ENCODE measurements at regions not wholly inside any gene's neighbourhood (a gene's known extent, or its start where the extent isn't known, plus 50 kb on each side); places are given as distances from the start of the nearest gene placed in this dataset.

- WGBS (ENCODE audit: insufficient coverage) = 95% methylated on average over 3 of the region's 4 CpGs
- H3K4me1 Mint-ChIP-seq = no peaks in the 10 kb centered on the region
- H3K4me3 ChIP-seq (ENCODE audit: control extremely low read depth in 1 of 5, extremely low read depth in 1 of 5, insufficient read depth in 1 of 5, low read depth in 2 of 5, low read length in 4 of 5) = no peak overlapping the region
- H3K9me3 Mint-ChIP-seq (ENCODE audit: insufficient read depth) = no peaks in the 10 kb centered on the region
- H3K27ac ChIP-seq (ENCODE audit: low read length in 2 of 2) = no peak overlapping the region
- H3K27ac Mint-ChIP-seq = no peak overlapping the region
- no peak overlapping the region for H3K4me3 Mint-ChIP-seq
- H2AFZ ChIP-seq (ENCODE audit: insufficient read depth, low read depth, low read length, poor library complexity, severe bottlenecking) = no peak overlapping the region
- H3K27me3 Mint-ChIP-seq = no peaks in the 10 kb centered on the region
- no peak overlapping the region for H3K9ac ChIP-seq (ENCODE audit: low read length)
- DNase-seq = no peak
- ChIA-PET POLR2A (no interaction called here), CTCF (no interaction called here)
- no peak for ATAC-seq (ENCODE audit: low read depth)
- H3K4me1 ChIP-seq (ENCODE audit: control insufficient read depth in 2 of 2, insufficient read depth in 2 of 2, low read length in 2 of 2) = no peaks in the 10 kb centered on the region
- no peaks in the 10 kb centered on the region for H3K79me2 ChIP-seq (ENCODE audit: control insufficient read depth, insufficient read depth, low read length)
- H4K20me1 ChIP-seq (ENCODE audit: control insufficient read depth, insufficient read depth, low read length, poor library complexity, severe bottlenecking) = no peaks in the 10 kb centered on the region
- H3K27me3 ChIP-seq (replicated peaks in 1 of 4; ENCODE audit: control extremely low read depth in 1 of 4, control insufficient read depth in 3 of 4, insufficient read depth in 4 of 4, low read length in 3 of 4) = no peaks in the 10 kb centered on the region
- TF ChIP-seq CTCF (IDR thresholded peaks at IDR 0.05) = no peak
- no peak for TF ChIP-seq EZH2 (IDR thresholded peaks at IDR 0.05; ENCODE audit: borderline replicate concordance, insufficient read depth, low read depth, low read length, poor library complexity, severe bottlenecking)
- H3K4me2 ChIP-seq (replicated peaks; ENCODE audit: low read depth, low read length, poor library complexity, severe bottlenecking) = no peak overlapping the region
- intact Hi-C loops (cut with micrococcal nuclease) = no loop called here
- no peaks in the 10 kb centered on the region for H3K36me3 ChIP-seq (replicated peaks in 1 of 2; ENCODE audit: control extremely low read depth in 1 of 2, control insufficient read depth in 1 of 2, extremely low read depth in 1 of 2, insufficient read depth in 2 of 2, low read length in 1 of 2)
- H3K9me3 ChIP-seq (ENCODE audit: control extremely low read depth in 1 of 3, control insufficient read depth in 2 of 3, insufficient read depth in 1 of 3, low read length in 2 of 3) = no peaks in the 10 kb centered on the region
Observed at GRCh38 chr14:48253020-48253419, 577.6 kb upstream of the MDGA2 start.

GRCh38 chr14:48251290-48251689 lies 575.9 kb upstream of the MDGA2 start:
- CTCF ChIA-PET = no interaction called here

More at GRCh38 chr14:48251290-48251689, 575.9 kb upstream of the MDGA2 start:
- Histone ChIP-seq H3K36me3 (replicated peaks in 1 of 2; ENCODE audit: control extremely low read depth in 1 of 2, control insufficient read depth in 1 of 2, extremely low read depth in 1 of 2, insufficient read depth in 2 of 2, low read length in 1 of 2) (no peaks in the 10 kb centered on the region), H3K4me1 (ENCODE audit: control insufficient read depth in 2 of 2, insufficient read depth in 2 of 2, low read length in 2 of 2) (no peaks in the 10 kb centered on the region), H3K4me2 (replicated peaks; ENCODE audit: low read depth, low read length, poor library complexity, severe bottlenecking) (no peak overlapping the region), H3K4me3 (ENCODE audit: control extremely low read depth in 1 of 5, extremely low read depth in 1 of 5, insufficient read depth in 1 of 5, low read depth in 2 of 5, low read length in 4 of 5) (no peak overlapping the region), H4K20me1 (ENCODE audit: control insufficient read depth, insufficient read depth, low read length, poor library complexity, severe bottlenecking) (no peaks in the 10 kb centered on the region), H2AFZ (ENCODE audit: insufficient read depth, low read depth, low read length, poor library complexity, severe bottlenecking) (no peak overlapping the region), H3K9ac (ENCODE audit: low read length) (no peak overlapping the region), H3K79me2 (ENCODE audit: control insufficient read depth, insufficient read depth, low read length) (no peaks in the 10 kb centered on the region), H3K27ac (ENCODE audit: low read length in 2 of 2) (no peak overlapping the region), H3K27me3 (replicated peaks in 1 of 4; ENCODE audit: control extremely low read depth in 1 of 4, control insufficient read depth in 3 of 4, insufficient read depth in 4 of 4, low read length in 3 of 4) (no peaks in the 10 kb centered on the region), H3K9me3 (ENCODE audit: control extremely low read depth in 1 of 3, control insufficient read depth in 2 of 3, insufficient read depth in 1 of 3, low read length in 2 of 3) (no peaks in the 10 kb centered on the region)
- no peaks in the 10 kb centered on the region for H3K4me1 Mint-ChIP-seq
- POLR2A ChIA-PET = no interaction called here
- intact Hi-C loops (cut with micrococcal nuclease) = no loop called here
- no peak for DNase-seq
- no CpG with 5 or more reads among the region's 5 CpGs for WGBS (ENCODE audit: insufficient coverage)
- no peak overlapping the region for H3K4me3 Mint-ChIP-seq
- ATAC-seq (ENCODE audit: low read depth) = no peak
- H3K27me3 Mint-ChIP-seq = no peaks in the 10 kb centered on the region
- no peak for TF ChIP-seq EZH2 (IDR thresholded peaks at IDR 0.05; ENCODE audit: borderline replicate concordance, insufficient read depth, low read depth, low read length, poor library complexity, severe bottlenecking)
- TF ChIP-seq CTCF (IDR thresholded peaks at IDR 0.05) = no peak
- no peak overlapping the region for H3K27ac Mint-ChIP-seq
- no peaks in the 10 kb centered on the region for H3K9me3 Mint-ChIP-seq (ENCODE audit: insufficient read depth)
